HCT116 (cell line): ENCODE measurements at regions not wholly inside any gene's neighbourhood (a gene's known extent, or its start where the extent isn't known, plus 50 kb on each side); places are given as distances from the start of the nearest gene placed in this dataset.

Experiments used
- ATAC-seq: fragments of 200-7000 bp; cut with Tn5 transposase; 2 replicates; pipeline ENCODE4 v1.9.1; 2020; ENCODE audit warnings: mild to moderate bottlenecking, moderate library complexity
- BruUV-seq: library from RNA; stranded (reverse); fragments of 400-500 nt; replicated peaks from 2 replicates; lab custom pipeline; 2021; lab: Mats Ljungman, UMichigan
- CTCF ChIA-PET: fragments of 300-600 bp; sonication (Branson Sonifier 250); formaldehyde crosslinking; loops from one replicate; lab custom pipeline; 2021; ENCODE audit warnings: antibody characterized with exemption; lab: Charles Lee
- POLR2A ChIA-PET: fragments of 300-600, 350-600 bp; sonication (Branson Sonifier 250); formaldehyde crosslinking; loops from one replicate; lab custom pipeline; 2021; ENCODE audit warnings: antibody characterized with exemption; lab: Charles Lee
- RAD21 ChIA-PET, 2 experiments: fragments of 300-600 bp; sonication (Branson Sonifier 250); formaldehyde crosslinking; loops; one replicate each; lab custom pipeline; 2023; ENCODE audit warnings: low total read pairs in 2 of 2; ENCODE audit not compliant: uncharacterized antibody in 2 of 2, unreplicated experiment in 2 of 2, low non-redundant PET in 1 of 2; lab: Charles Lee
- DNase-seq: peaks from one replicate; pipeline ENCODE4 v3.0.0-alpha.2; 2010; ENCODE audit warnings: low read depth, low spot score
- H2AFZ ChIP-seq: fragments of 200-600 bp; shearing (Covaris generic), sonication (generic); 2 replicates; pipeline ENCODE4 v1.6.1; 2017; ENCODE audit warnings: low read depth, mixed run types, mixed read lengths, antibody characterized with exemption, low read length; ENCODE audit not compliant: poor library complexity, severe bottlenecking
- H3K27ac ChIP-seq: 2 replicates; pipeline ENCODE4 v1.5.1; 2012; ENCODE audit warnings: low read depth, low read length
- H3K27me3 ChIP-seq: fragments of 200-600 bp; sonication (generic); 2 replicates; pipeline ENCODE4 v1.6.1; 2016; ENCODE audit warnings: mixed run types, low read length, mixed read lengths; ENCODE audit not compliant: insufficient read depth
- H3K36me3 ChIP-seq, 2 experiments: fragments of 200-500 bp in 1 of 2; fragments of 200-600 bp in 1 of 2; sonication (Bioruptor generic) in 1 of 2; sonication (generic) in 1 of 2; 2 replicates each; pipeline versions ENCODE4 v1.5.1 to v1.6.1; 2014 to 2016; ENCODE audit warnings: low read length in 2 of 2, inconsistent platforms in 1 of 2, mixed read lengths in 1 of 2, mixed run types in 1 of 2; ENCODE audit not compliant: insufficient read depth in 2 of 2, control insufficient read depth in 1 of 2
- H3K4me1 ChIP-seq, 2 experiments: fragments of 200-600 bp in 1 of 2; sonication (generic) in 1 of 2; 2 replicates each; pipeline versions ENCODE4 v1.5.1 to v1.6.1; 2012 to 2017; ENCODE audit warnings: low read length in 2 of 2, inconsistent platforms in 1 of 2, mild to moderate bottlenecking in 1 of 2, mixed read lengths in 1 of 2, mixed run types in 1 of 2, moderate library complexity in 1 of 2; ENCODE audit not compliant: insufficient read depth in 2 of 2, control insufficient read depth in 1 of 2
- H3K4me2 ChIP-seq: fragments of 200-600 bp; sonication (generic); 2 replicates; pipeline ENCODE4 v1.6.1; 2017; ENCODE audit warnings: mixed run types, low read length, mixed read lengths
- H3K4me3 ChIP-seq, 2 experiments: fragments of 200-600 bp in 1 of 2; sonication (generic) in 1 of 2; replicated peaks in 1 of 2; 2 replicates each; pipeline ENCODE4 v1.5.1; 2011 to 2016; ENCODE audit warnings: low read length in 2 of 2, control low read depth in 1 of 2, low read depth in 1 of 2, mild to moderate bottlenecking in 1 of 2, mixed read lengths in 1 of 2, mixed run types in 1 of 2
- H3K79me2 ChIP-seq: fragments of 200-600 bp; sonication (generic); 2 replicates; pipeline ENCODE4 v1.6.1; 2017; ENCODE audit warnings: mild to moderate bottlenecking, mixed run types, low read length, moderate library complexity, mixed read lengths; ENCODE audit not compliant: insufficient read depth
- H3K9ac ChIP-seq: fragments of 200-600 bp; sonication (generic); 2 replicates; pipeline ENCODE4 v1.6.1; 2016; ENCODE audit warnings: low read length, mixed read lengths
- H3K9me2 ChIP-seq: fragments of 200-600 bp; sonication (generic), shearing (Covaris generic); 2 replicates; pipeline ENCODE4 v1.6.1; 2017; ENCODE audit warnings: mixed run types, mild to moderate bottlenecking, moderate library complexity; ENCODE audit not compliant: insufficient read depth
- H3K9me3 ChIP-seq, 2 experiments: fragments of 200-500 bp in 1 of 2; fragments of 200-600 bp in 1 of 2; sonication (Bioruptor generic) in 1 of 2; sonication (generic) in 1 of 2; 2 replicates each; pipeline ENCODE4 v1.6.1; 2014 to 2017; ENCODE audit warnings: low read length in 2 of 2, mixed read lengths in 2 of 2, inconsistent platforms in 1 of 2, low read depth in 1 of 2, mild to moderate bottlenecking in 1 of 2, mixed run types in 1 of 2, moderate library complexity in 1 of 2; ENCODE audit not compliant: control insufficient read depth in 1 of 2, insufficient read depth in 1 of 2
- H4K20me1 ChIP-seq: fragments of 200-600 bp; sonication (generic), shearing (Covaris generic); 2 replicates; pipeline ENCODE4 v1.6.1; 2017; ENCODE audit warnings: mixed run types, mild to moderate bottlenecking, moderate library complexity; ENCODE audit not compliant: insufficient read depth
- CEBPB ChIP-seq: IDR thresholded peaks from 2 replicates; pipeline ENCODE4 v1.6.1; 2012; ENCODE audit warnings: low read depth
- CTCF ChIP-seq, 3 experiments: fragments of 200-600 bp in 1 of 3; sonication (generic) in 1 of 3; IDR thresholded peaks in 2 of 3; conservative IDR thresholded peaks in 1 of 3; 2 replicates each; pipeline ENCODE4 v1.5.1; 2012 to 2017; ENCODE audit warnings: low read depth in 2 of 3, low read length in 2 of 3, antibody characterized with exemption in 1 of 3, borderline replicate concordance in 1 of 3, control low read depth in 1 of 3, mild to moderate bottlenecking in 1 of 3, mixed read lengths in 1 of 3, mixed run types in 1 of 3, moderate library complexity in 1 of 3; ENCODE audit not compliant: insufficient read depth in 1 of 3
- EGR1 ChIP-seq: IDR thresholded peaks from 2 replicates; pipeline ENCODE4 v1.6.1; 2012; ENCODE audit warnings: low read depth
- EZH2 ChIP-seq: fragments of 200-600 bp; sonication (generic); IDR thresholded peaks from 2 replicates; pipeline ENCODE4 v1.6.1; 2017; ENCODE audit warnings: antibody characterized with exemption, mixed run types
- MAX ChIP-seq: IDR thresholded peaks from 2 replicates; pipeline ENCODE4 v1.6.1; 2012
- POLR2A ChIP-seq: IDR thresholded peaks from 2 replicates; pipeline ENCODE4 v1.7.0; 2011; ENCODE audit warnings: borderline replicate concordance; ENCODE audit not compliant: insufficient read depth, insufficient read length; ENCODE audit errors: extremely low read depth
- REST ChIP-seq: IDR thresholded peaks from 2 replicates; pipeline ENCODE4 v1.6.1; 2012; ENCODE audit warnings: low read depth
- SIN3A ChIP-seq: IDR thresholded peaks from 2 replicates; pipeline ENCODE4 v1.6.1; 2012; ENCODE audit warnings: low read depth
- SP1 ChIP-seq: IDR thresholded peaks from 2 replicates; pipeline ENCODE4 v1.6.1; 2012; ENCODE audit warnings: low read depth
- SRF ChIP-seq: IDR thresholded peaks from 2 replicates; pipeline ENCODE4 v1.6.1; 2012; ENCODE audit warnings: low read depth
- ZFX ChIP-seq: fragments of 450-650 bp; IDR thresholded peaks from 2 replicates; pipeline ENCODE4 v1.6.1; 2017
- intact Hi-C: fragments of 100-400 bp; cut with micrococcal nuclease; formaldehyde crosslinking; loops from 2 replicates; pipeline ENCODE4 v1.10.0; 2022

- POLR2A ChIA-PET: no interaction called here
- Histone ChIP-seq H3K36me3 (no peaks in the 10 kb centered on the region), H3K27me3 (no peaks in the 10 kb centered on the region), H3K4me2 (no peak overlapping the region), H3K79me2 (no peaks in the 10 kb centered on the region), H3K9me2 (no peaks in the 10 kb centered on the region), H2AFZ (no peak overlapping the region), H3K9ac (no peak overlapping the region), H3K9me3 (peaks cover 3 to 8% of the 10 kb centered on the region in 2 experiments; a peak in 3 of 4 replicates), H3K4me3 (no peak overlapping the region), H4K20me1 (no peaks in the 10 kb centered on the region), H3K4me1 (no peaks in the 10 kb centered on the region), H3K27ac (no peak overlapping the region)
- RAD21 ChIA-PET: no interaction called here
- no peak for DNase-seq
- no TSS peak for BruUV-seq
- ATAC-seq: no peak
- CTCF ChIA-PET: no interaction called here
- intact Hi-C loops: no loop called here
- TF ChIP-seq REST (no peak), EZH2 (no peak), MAX (no peak)
Observed at GRCh38 chr5:17772232-17772631, 138.0 kb downstream of the TAF11L14 start.

- no peak for ATAC-seq
- Histone ChIP-seq H3K9ac (no peak overlapping the region), H3K4me2 (no peak overlapping the region), H3K9me2 (no peaks in the 10 kb centered on the region), H3K27me3 (no peaks in the 10 kb centered on the region), H3K9me3 (peaks cover 12 to 17% of the 10 kb centered on the region in 2 experiments; a peak in 2 of 4 replicates), H2AFZ (no peak overlapping the region), H3K36me3 (no peaks in the 10 kb centered on the region), H3K79me2 (no peaks in the 10 kb centered on the region), H3K4me3 (no peak overlapping the region), H3K27ac (no peak overlapping the region), H4K20me1 (no peaks in the 10 kb centered on the region), H3K4me1 (no peaks in the 10 kb centered on the region)
- DNase-seq: no peak
- no TSS peak for BruUV-seq
- intact Hi-C loops: no loop called here
- CTCF ChIA-PET: no interaction called here
- POLR2A ChIA-PET: no interaction called here
- RAD21 ChIA-PET: no interaction called here
- TF ChIP-seq POLR2A (no peak), SIN3A (no peak), CTCF (IDR thresholded peaks at IDR 0.05 in 2 of 3, conservative IDR thresholded peaks at IDR 0.05 in 1 of 3; ENCODE audit: borderline replicate concordance in 1 of 3, insufficient read depth in 1 of 3, low read depth in 2 of 3, low read length in 2 of 3) (no peak), REST (no peak), ZFX (no peak), SP1 (no peak), SRF (no peak), CEBPB (no peak), EGR1 (no peak)
Observed at GRCh38 chr5:17785774-17786173, 151.5 kb downstream of the TAF11L14 start.
